ENCODE measurements at regions not wholly inside any gene's neighbourhood (a gene's known extent, or its start where the extent isn't known, plus 50 kb on each side); places are given as distances from the start of the nearest gene placed in this dataset.

DNA sequence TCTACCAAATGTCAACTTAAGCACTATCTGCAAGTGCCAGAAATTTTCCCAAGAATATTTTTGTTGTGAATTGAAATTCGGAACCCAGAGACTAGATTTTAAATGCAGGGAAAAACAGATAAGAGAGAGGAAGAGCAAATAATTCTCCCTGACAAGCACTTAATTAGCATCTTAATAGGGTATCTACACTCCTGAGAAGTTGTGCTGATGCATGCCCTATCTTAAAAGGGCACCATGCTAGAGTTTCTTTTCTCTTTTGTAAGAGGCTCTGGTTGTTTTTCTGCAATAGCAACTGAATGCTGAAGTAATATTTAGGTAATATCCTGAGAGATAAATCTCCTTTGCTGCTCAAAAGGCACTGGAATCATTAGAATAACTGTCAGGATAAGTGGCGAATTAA lies 139.9 kb upstream of the UGT8 start:
- no peak overlapping the region for H3K27ac ChIP-seq (ENCODE audit: low read length)
- TF ChIP-seq, protein P1, sequence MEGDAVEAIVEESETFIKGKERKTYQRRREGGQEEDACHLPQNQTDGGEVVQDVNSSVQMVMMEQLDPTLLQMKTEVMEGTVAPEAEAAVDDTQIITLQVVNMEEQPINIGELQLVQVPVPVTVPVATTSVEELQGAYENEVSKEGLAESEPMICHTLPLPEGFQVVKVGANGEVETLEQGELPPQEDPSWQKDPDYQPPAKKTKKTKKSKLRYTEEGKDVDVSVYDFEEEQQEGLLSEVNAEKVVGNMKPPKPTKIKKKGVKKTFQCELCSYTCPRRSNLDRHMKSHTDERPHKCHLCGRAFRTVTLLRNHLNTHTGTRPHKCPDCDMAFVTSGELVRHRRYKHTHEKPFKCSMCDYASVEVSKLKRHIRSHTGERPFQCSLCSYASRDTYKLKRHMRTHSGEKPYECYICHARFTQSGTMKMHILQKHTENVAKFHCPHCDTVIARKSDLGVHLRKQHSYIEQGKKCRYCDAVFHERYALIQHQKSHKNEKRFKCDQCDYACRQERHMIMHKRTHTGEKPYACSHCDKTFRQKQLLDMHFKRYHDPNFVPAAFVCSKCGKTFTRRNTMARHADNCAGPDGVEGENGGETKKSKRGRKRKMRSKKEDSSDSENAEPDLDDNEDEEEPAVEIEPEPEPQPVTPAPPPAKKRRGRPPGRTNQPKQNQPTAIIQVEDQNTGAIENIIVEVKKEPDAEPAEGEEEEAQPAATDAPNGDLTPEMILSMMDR (IDR thresholded peaks at IDR 0.05) = no peak
- Mint-ChIP-seq H3K4me3 (no peak overlapping the region), H3K27ac (no peak overlapping the region), H3K4me1 (no peaks in the 10 kb centered on the region), H3K36me3 (no peaks in the 10 kb centered on the region), H3K27me3 (ENCODE audit: low read depth in 2 of 2) (peaks cover 0 to 6% of the 10 kb centered on the region in 2 donors), H3K9me3 (peaks cover 2 to 4% of the 10 kb centered on the region in 2 donors)
- no peak overlapping the region for H3K4me3 ChIP-seq (ENCODE audit: low read length)
- H3K9me3 ChIP-seq (ENCODE audit: control insufficient read depth, insufficient read depth, low read length) = no peaks in the 10 kb centered on the region
- ATAC-seq = no peak
- no peaks in the 10 kb centered on the region for H3K4me1 ChIP-seq (ENCODE audit: control insufficient read depth, insufficient read depth, low read length)
- no CpG with 5 or more reads among the region's 2 CpGs for WGBS (ENCODE audit: insufficient coverage)
- no peaks in the 10 kb centered on the region for H3K36me3 ChIP-seq (ENCODE audit: control insufficient read depth, insufficient read depth, low read length)
- intact Hi-C loops (cut with micrococcal nuclease) = no loop called here
- no peaks in the 10 kb centered on the region for H3K27me3 ChIP-seq (ENCODE audit: control insufficient read depth, insufficient read depth, low read length)
- DNase-seq = no peak

DNA sequence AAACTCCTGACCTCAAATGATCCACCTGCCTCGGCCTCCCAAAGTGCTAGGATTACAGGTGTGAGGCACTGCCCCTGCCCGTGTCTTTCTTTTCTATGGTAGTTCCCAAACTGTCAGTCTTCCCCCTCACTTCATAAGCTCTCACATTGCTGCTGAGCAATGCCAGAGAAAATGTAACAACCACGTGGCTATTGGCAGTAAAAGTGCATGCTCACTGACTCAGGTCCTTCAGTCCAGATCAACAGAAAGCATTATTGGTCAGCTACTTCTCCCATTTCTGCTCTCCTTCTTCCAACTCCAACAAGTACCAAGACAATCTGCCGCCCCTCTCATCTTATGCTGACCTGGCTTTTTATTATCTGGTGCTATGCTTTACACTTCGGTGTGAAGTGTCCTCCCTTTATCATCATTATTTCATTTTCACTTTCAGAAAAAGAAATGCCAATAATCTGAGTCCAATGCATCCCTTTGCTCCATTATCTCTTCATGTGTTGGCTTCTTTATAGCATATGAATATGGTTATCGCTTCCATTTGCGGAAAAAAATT lies 133.8 kb upstream of the UGT8 start:
- no peak overlapping the region for H3K27ac Mint-ChIP-seq
- H3K9me3 ChIP-seq (ENCODE audit: control insufficient read depth, insufficient read depth, low read length) = no peaks in the 10 kb centered on the region
- H3K27me3 Mint-ChIP-seq (ENCODE audit: low read depth in 2 of 2) = no peaks in the 10 kb centered on the region
- H3K27me3 ChIP-seq (ENCODE audit: control insufficient read depth, insufficient read depth, low read length) = no peaks in the 10 kb centered on the region
- TF ChIP-seq, protein P1 (IDR thresholded peaks at IDR 0.05) = no peak
- H3K27ac ChIP-seq (ENCODE audit: low read length) = no peak overlapping the region
- intact Hi-C loops (cut with micrococcal nuclease) = no loop called here
- ATAC-seq (no peak), DNase-seq (no peak)
- no peaks in the 10 kb centered on the region for H3K36me3 Mint-ChIP-seq
- peaks cover 4 to 5% of the 10 kb centered on the region in 2 donors for H3K9me3 Mint-ChIP-seq
- H3K4me1 ChIP-seq (ENCODE audit: control insufficient read depth, insufficient read depth, low read length) = no peaks in the 10 kb centered on the region
- H3K4me3 Mint-ChIP-seq = no peak overlapping the region
- no peaks in the 10 kb centered on the region for H3K4me1 Mint-ChIP-seq
- no peaks in the 10 kb centered on the region for H3K36me3 ChIP-seq (ENCODE audit: control insufficient read depth, insufficient read depth, low read length)
- WGBS (ENCODE audit: insufficient coverage) = 82% methylated on average over 6 of the region's 7 CpGs
- H3K4me3 ChIP-seq (ENCODE audit: low read length) = no peak overlapping the region

DNA sequence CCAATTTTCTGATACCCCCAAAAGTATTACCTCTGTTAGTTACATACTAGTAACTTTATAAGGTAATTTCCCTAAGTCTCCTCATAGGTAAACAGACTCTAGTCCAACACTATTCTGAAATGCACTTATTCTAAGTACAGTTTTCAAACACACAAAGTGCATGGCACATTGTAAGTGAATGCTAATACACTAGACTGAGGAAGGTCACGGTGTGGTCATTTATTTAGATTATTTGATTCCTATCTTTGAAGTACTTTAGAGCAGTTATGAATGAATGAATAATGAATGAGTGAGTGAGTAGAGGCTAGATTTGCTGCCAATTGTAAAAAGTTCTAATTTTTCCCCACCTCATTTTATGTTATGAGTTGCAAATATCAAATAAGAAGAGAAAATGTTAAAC lies 132.8 kb upstream of the UGT8 start:
- H3K36me3 Mint-ChIP-seq = no peaks in the 10 kb centered on the region
- Histone ChIP-seq H3K36me3 (ENCODE audit: control insufficient read depth, insufficient read depth, low read length) (no peaks in the 10 kb centered on the region), H3K9me3 (ENCODE audit: control insufficient read depth, insufficient read depth, low read length) (no peaks in the 10 kb centered on the region), H3K4me1 (ENCODE audit: control insufficient read depth, insufficient read depth, low read length) (no peaks in the 10 kb centered on the region), H3K4me3 (ENCODE audit: low read length) (no peak overlapping the region), H3K27ac (ENCODE audit: low read length) (no peak overlapping the region), H3K27me3 (ENCODE audit: control insufficient read depth, insufficient read depth, low read length) (no peaks in the 10 kb centered on the region)
- ATAC-seq = no peak
- H3K4me3 Mint-ChIP-seq = no peak overlapping the region
- 53% methylated on average over 1 of the region's 1 CpG for WGBS (ENCODE audit: insufficient coverage)
- no peaks in the 10 kb centered on the region for H3K27me3 Mint-ChIP-seq (ENCODE audit: low read depth in 2 of 2)
- DNase-seq = no peak
- intact Hi-C loops (cut with micrococcal nuclease) = no loop called here
- H3K27ac Mint-ChIP-seq = no peak overlapping the region
- H3K9me3 Mint-ChIP-seq = peaks cover 2 to 6% of the 10 kb centered on the region in 2 donors
- TF ChIP-seq, protein P1 (IDR thresholded peaks at IDR 0.05) = no peak
- H3K4me1 Mint-ChIP-seq = no peaks in the 10 kb centered on the region

DNA sequence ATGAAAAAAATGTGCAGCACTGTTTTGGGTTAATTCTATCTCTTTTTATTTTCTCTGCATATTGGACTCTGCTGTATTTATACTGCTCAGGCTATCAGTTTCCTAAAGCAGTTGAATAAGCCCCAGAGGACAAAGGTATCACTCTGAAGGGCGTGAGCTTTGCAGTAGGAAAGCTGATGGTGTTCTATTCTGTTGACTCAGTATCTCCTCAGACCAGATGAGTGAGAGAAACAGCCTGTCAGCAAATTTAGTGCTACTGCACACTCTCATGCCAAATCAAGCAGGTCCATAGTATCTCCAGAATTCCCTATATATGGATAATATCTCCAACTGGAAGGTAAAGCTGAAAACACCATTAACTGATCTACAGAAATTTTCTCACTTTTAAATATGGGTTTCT lies 132.3 kb upstream of the UGT8 start:
- TF ChIP-seq, protein P1 (IDR thresholded peaks at IDR 0.05) = no peak
- WGBS (ENCODE audit: insufficient coverage) = 71% methylated on average over 1 of the region's 1 CpG
- H3K9me3 ChIP-seq (ENCODE audit: control insufficient read depth, insufficient read depth, low read length) = no peaks in the 10 kb centered on the region
- peaks cover 2 to 8% of the 10 kb centered on the region in 2 donors for H3K9me3 Mint-ChIP-seq
- no peak overlapping the region for H3K4me3 ChIP-seq (ENCODE audit: low read length)
- intact Hi-C loops (cut with micrococcal nuclease) = no loop called here
- no peaks in the 10 kb centered on the region for H3K36me3 Mint-ChIP-seq
- H3K27me3 ChIP-seq (ENCODE audit: control insufficient read depth, insufficient read depth, low read length) = no peaks in the 10 kb centered on the region
- ATAC-seq (no peak), DNase-seq (no peak)
- H3K4me1 ChIP-seq (ENCODE audit: control insufficient read depth, insufficient read depth, low read length) = no peaks in the 10 kb centered on the region
- no peak overlapping the region for H3K27ac ChIP-seq (ENCODE audit: low read length)
- no peaks in the 10 kb centered on the region for H3K27me3 Mint-ChIP-seq (ENCODE audit: low read depth in 2 of 2)
- H3K4me1 Mint-ChIP-seq = no peaks in the 10 kb centered on the region
- no peak overlapping the region for H3K27ac Mint-ChIP-seq
- no peak overlapping the region for H3K4me3 Mint-ChIP-seq
- H3K36me3 ChIP-seq (ENCODE audit: control insufficient read depth, insufficient read depth, low read length) = no peaks in the 10 kb centered on the region
